ENCODE measurements at regions not wholly inside any gene's neighbourhood (a gene's known extent, or its start where the extent isn't known, plus 50 kb on each side); places are given as distances from the start of the nearest gene placed in this dataset.
A peak's percentile ranks its signal among the peaks of the same experiment; 100 is the strongest.
"Not testable (repeated sequence)": the region's sequence is repeated elsewhere in the genome, so short reads cannot be mapped to it uniquely, and the experiment has no call there.

GRCh38 chr7:35853194-35853593, 52.3 kb downstream of the SEPTIN7 start:
- H3K36me3 ChIP-seq (ENCODE audit: control insufficient read depth, insufficient read depth, low read length); H3K4me1 ChIP-seq (ENCODE audit: control insufficient read depth, insufficient read depth, low read length); DNase-seq; H3K9me3 ChIP-seq (replicated peaks; ENCODE audit: control insufficient read depth, low read depth, low read length); H3K27me3 ChIP-seq (ENCODE audit: control insufficient read depth, insufficient read depth, low read length); H3K4me3 ChIP-seq (ENCODE audit: low read length); H3K27ac ChIP-seq (ENCODE audit: low read length): not testable (repeated sequence)
- 91% methylated on average over 5 of the region's 7 CpGs for WGBS (ENCODE audit: insufficient coverage)

DNA sequence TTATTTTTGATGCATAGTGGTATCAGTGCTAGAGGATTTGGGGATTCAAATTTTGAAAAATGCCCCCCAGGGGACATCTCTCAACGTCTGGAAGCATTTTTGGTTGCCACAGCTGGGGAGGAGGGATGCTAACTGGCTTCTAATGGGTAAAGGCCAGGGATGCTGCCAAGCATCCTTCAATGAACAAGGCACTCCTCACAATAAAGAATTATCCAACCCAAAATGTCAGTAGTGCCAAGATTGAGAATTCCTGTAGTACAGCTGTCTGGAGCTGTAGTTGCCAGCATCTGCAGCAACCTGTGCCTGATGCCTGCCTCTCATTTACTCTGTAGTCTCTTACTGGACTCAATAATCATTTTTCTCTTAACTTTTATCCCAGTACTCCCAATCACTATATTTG, 53.5 kb downstream of the SEPTIN7 start:
- Histone ChIP-seq H3K27me3 (ENCODE audit: control insufficient read depth, insufficient read depth, low read length) (no peaks in the 10 kb centered on the region), H3K4me1 (ENCODE audit: control insufficient read depth, insufficient read depth, low read length) (peaks cover under 1% of the 10 kb centered on the region), H3K9me3 (replicated peaks; ENCODE audit: control insufficient read depth, low read depth, low read length) (no peaks in the 10 kb centered on the region), H3K27ac (ENCODE audit: low read length) (no peak overlapping the region), H3K4me3 (ENCODE audit: low read length) (no peak overlapping the region), H3K36me3 (ENCODE audit: control insufficient read depth, insufficient read depth, low read length) (peaks cover 2% of the 10 kb centered on the region)
- no CpG with 5 or more reads among the region's 1 CpG for WGBS (ENCODE audit: insufficient coverage)
- DNase-seq, result no peak

GRCh38 chr7:35856175-35856574, 55.3 kb downstream of the SEPTIN7 start:
- WGBS (ENCODE audit: insufficient coverage), result no CpG with 5 or more reads among the region's 4 CpGs
- DNase-seq, result no peak
- H3K9me3 ChIP-seq (replicated peaks; ENCODE audit: control insufficient read depth, low read depth, low read length), result no peaks in the 10 kb centered on the region

GRCh38 chr7:35860664-35861063, 59.8 kb downstream of the SEPTIN7 start:
- no CpG with 5 or more reads among the region's 1 CpG for WGBS (ENCODE audit: insufficient coverage)
- H3K27me3 ChIP-seq (ENCODE audit: control insufficient read depth, insufficient read depth, low read length), result no peaks in the 10 kb centered on the region
- peaks cover 2% of the 10 kb centered on the region for H3K36me3 ChIP-seq (ENCODE audit: control insufficient read depth, insufficient read depth, low read length)
- no peak for DNase-seq
- H3K4me3 ChIP-seq (ENCODE audit: low read length), result no peak overlapping the region
- no peaks in the 10 kb centered on the region for H3K9me3 ChIP-seq (replicated peaks; ENCODE audit: control insufficient read depth, low read depth, low read length)
- no peak overlapping the region for H3K27ac ChIP-seq (ENCODE audit: low read length)
- no peaks in the 10 kb centered on the region for H3K4me1 ChIP-seq (ENCODE audit: control insufficient read depth, insufficient read depth, low read length)

More at GRCh38 chr7:35856175-35856574, 55.3 kb downstream of the SEPTIN7 start:
- Histone ChIP-seq H3K27ac (ENCODE audit: low read length) (no peak overlapping the region), H3K36me3 (ENCODE audit: control insufficient read depth, insufficient read depth, low read length) (peaks cover 2% of the 10 kb centered on the region), H3K4me3 (ENCODE audit: low read length) (no peak overlapping the region), H3K27me3 (ENCODE audit: control insufficient read depth, insufficient read depth, low read length) (no peaks in the 10 kb centered on the region), H3K4me1 (ENCODE audit: control insufficient read depth, insufficient read depth, low read length) (no peaks in the 10 kb centered on the region)

DNA sequence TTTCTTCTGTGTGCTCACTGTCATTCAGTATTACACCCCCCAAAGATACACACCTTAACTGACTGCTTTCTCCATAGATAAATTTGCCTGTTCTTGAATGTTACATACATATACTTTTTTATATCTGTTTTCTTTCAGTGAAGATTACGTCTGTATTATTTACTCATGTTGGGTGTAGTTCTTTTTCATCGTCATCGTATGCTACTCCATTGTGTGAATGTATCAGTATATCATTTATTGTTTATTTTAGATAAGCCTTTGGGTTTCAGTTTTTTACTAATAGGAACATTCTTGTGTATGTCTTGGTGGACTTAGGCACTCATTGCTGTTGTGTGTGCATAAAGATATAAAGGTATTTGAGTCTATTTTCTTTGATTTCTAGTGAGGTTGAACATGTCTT, 64.4 kb downstream of the SEPTIN7 start:
- no CpG with 5 or more reads among the region's 3 CpGs for WGBS (ENCODE audit: insufficient coverage)

GRCh38 chr7:35866186-35866585, 65.3 kb downstream of the SEPTIN7 start:
- no CpG with 5 or more reads among the region's 1 CpG for WGBS (ENCODE audit: insufficient coverage)
- no peaks in the 10 kb centered on the region for H3K4me1 ChIP-seq (ENCODE audit: control insufficient read depth, insufficient read depth, low read length)
- no peak overlapping the region for H3K4me3 ChIP-seq (ENCODE audit: low read length)
- no peak for DNase-seq
- no peak overlapping the region for H3K27ac ChIP-seq (ENCODE audit: low read length)
- peaks cover 9% of the 10 kb centered on the region for H3K36me3 ChIP-seq (ENCODE audit: control insufficient read depth, insufficient read depth, low read length)
- H3K9me3 ChIP-seq (replicated peaks; ENCODE audit: control insufficient read depth, low read depth, low read length), result no peaks in the 10 kb centered on the region
- H3K27me3 ChIP-seq (ENCODE audit: control insufficient read depth, insufficient read depth, low read length), result no peaks in the 10 kb centered on the region

More for the DNA sequence above, 64.4 kb downstream of the SEPTIN7 start:
- H3K9me3 ChIP-seq (replicated peaks; ENCODE audit: control insufficient read depth, low read depth, low read length), result no peaks in the 10 kb centered on the region
- H3K4me1 ChIP-seq (ENCODE audit: control insufficient read depth, insufficient read depth, low read length), result no peaks in the 10 kb centered on the region
- H3K36me3 ChIP-seq (ENCODE audit: control insufficient read depth, insufficient read depth, low read length), result peaks cover 9% of the 10 kb centered on the region
- DNase-seq, result no peak
- no peaks in the 10 kb centered on the region for H3K27me3 ChIP-seq (ENCODE audit: control insufficient read depth, insufficient read depth, low read length)
- H3K4me3 ChIP-seq (ENCODE audit: low read length), result no peak overlapping the region
- no peak overlapping the region for H3K27ac ChIP-seq (ENCODE audit: low read length)

GRCh38 chr7:35869117-35869516, 68.3 kb downstream of the SEPTIN7 start:
- not testable (repeated sequence) for H3K9me3 ChIP-seq (replicated peaks; ENCODE audit: control insufficient read depth, low read depth, low read length); H3K36me3 ChIP-seq (ENCODE audit: control insufficient read depth, insufficient read depth, low read length); H3K27me3 ChIP-seq (ENCODE audit: control insufficient read depth, insufficient read depth, low read length); H3K4me1 ChIP-seq (ENCODE audit: control insufficient read depth, insufficient read depth, low read length); H3K4me3 ChIP-seq (ENCODE audit: low read length); DNase-seq; H3K27ac ChIP-seq (ENCODE audit: low read length)
- WGBS (ENCODE audit: insufficient coverage), result no CpG with 5 or more reads among the region's 1 CpG

GRCh38 chr7:35869810-35870209, 69.0 kb downstream of the SEPTIN7 start:
- H3K4me1 ChIP-seq (ENCODE audit: control insufficient read depth, insufficient read depth, low read length), result no peaks in the 10 kb centered on the region
- DNase-seq, result peak; percentile 30

DNA sequence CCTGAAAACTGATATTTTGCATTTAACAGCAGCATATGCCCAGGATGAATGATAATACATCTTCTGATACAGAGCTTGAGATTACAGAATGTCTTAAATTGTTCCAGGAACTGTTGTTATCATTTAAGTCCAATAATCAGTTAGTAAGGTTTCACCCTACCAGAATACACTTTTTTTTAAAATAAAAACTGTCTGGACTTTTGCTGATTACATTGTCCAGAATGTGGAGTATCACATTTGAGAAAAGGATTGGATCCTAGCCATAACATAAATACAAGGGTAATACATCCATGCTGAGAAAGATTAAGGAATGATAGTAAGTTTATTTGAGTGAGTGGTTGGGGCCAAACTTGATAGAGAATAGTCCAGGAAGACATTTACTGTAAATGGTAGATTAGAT, 71.0 kb downstream of the SEPTIN7 start:
- H3K27ac ChIP-seq (ENCODE audit: low read length), result no peak overlapping the region
- H3K9me3 ChIP-seq (replicated peaks; ENCODE audit: control insufficient read depth, low read depth, low read length), result no peaks in the 10 kb centered on the region
- no peaks in the 10 kb centered on the region for H3K27me3 ChIP-seq (ENCODE audit: control insufficient read depth, insufficient read depth, low read length)
- no peak overlapping the region for H3K4me3 ChIP-seq (ENCODE audit: low read length)
- no peak for DNase-seq
- no peaks in the 10 kb centered on the region for H3K4me1 ChIP-seq (ENCODE audit: control insufficient read depth, insufficient read depth, low read length)
- peaks cover 3% of the 10 kb centered on the region for H3K36me3 ChIP-seq (ENCODE audit: control insufficient read depth, insufficient read depth, low read length)

More at GRCh38 chr7:35869810-35870209, 69.0 kb downstream of the SEPTIN7 start:
- 83% methylated on average over 1 of the region's 5 CpGs for WGBS (ENCODE audit: insufficient coverage)
- Histone ChIP-seq H3K9me3 (replicated peaks; ENCODE audit: control insufficient read depth, low read depth, low read length) (no peaks in the 10 kb centered on the region), H3K27me3 (ENCODE audit: control insufficient read depth, insufficient read depth, low read length) (no peaks in the 10 kb centered on the region), H3K36me3 (ENCODE audit: control insufficient read depth, insufficient read depth, low read length) (peaks cover 9% of the 10 kb centered on the region), H3K27ac (ENCODE audit: low read length) (no peak overlapping the region), H3K4me3 (ENCODE audit: low read length) (no peak overlapping the region)

DNA sequence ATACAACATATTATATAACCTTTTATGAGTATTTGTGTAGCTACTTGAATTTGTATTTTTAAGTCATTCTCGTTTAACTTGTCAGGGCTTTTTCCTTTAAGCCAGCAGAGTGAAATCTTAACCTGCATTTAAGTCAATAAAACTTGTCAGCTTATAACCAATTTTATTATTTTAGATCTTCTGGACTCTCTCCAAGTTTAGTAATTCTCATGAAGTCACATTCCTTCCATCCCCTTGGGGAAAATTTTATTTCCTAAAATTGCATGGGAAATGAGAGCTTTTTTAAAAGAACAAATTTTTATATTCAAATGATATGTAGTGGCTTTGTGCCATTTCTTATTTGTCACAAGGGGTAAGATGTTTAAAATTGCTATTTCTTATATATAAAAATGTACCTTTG, 74.0 kb downstream of the SEPTIN7 start:
- Histone ChIP-seq H3K4me1 (ENCODE audit: control insufficient read depth, insufficient read depth, low read length) (no peaks in the 10 kb centered on the region), H3K36me3 (ENCODE audit: control insufficient read depth, insufficient read depth, low read length) (peaks cover 2% of the 10 kb centered on the region), H3K9me3 (replicated peaks; ENCODE audit: control insufficient read depth, low read depth, low read length) (no peaks in the 10 kb centered on the region), H3K4me3 (ENCODE audit: low read length) (no peak overlapping the region), H3K27me3 (ENCODE audit: control insufficient read depth, insufficient read depth, low read length) (no peaks in the 10 kb centered on the region), H3K27ac (ENCODE audit: low read length) (no peak overlapping the region)
- no CpG with 5 or more reads among the region's 1 CpG for WGBS (ENCODE audit: insufficient coverage)
- DNase-seq, result no peak

DNA sequence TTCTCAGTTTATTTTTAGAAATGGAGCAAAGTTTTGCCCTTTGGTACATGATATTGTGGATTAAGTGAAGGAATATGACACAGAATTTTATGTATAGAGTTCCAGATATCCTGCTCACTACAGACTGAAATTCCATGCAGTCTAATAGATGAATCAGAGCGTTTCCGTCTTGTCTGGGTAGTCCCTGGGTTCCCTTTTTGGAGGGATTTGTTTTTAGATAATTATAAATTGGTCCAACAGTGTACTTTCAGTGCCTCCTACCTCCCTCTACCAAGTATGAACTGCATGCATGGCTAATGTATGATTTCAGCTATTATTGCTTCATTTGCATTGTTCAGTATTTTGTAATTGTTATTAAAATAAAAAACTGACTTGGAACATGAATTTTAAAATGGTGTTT, 74.4 kb downstream of the SEPTIN7 start:
- H3K36me3 ChIP-seq (ENCODE audit: control insufficient read depth, insufficient read depth, low read length), result peaks cover 2% of the 10 kb centered on the region
- peak; percentile 5 for DNase-seq
- H3K4me1 ChIP-seq (ENCODE audit: control insufficient read depth, insufficient read depth, low read length), result no peaks in the 10 kb centered on the region
- no peak overlapping the region for H3K4me3 ChIP-seq (ENCODE audit: low read length)
- H3K27me3 ChIP-seq (ENCODE audit: control insufficient read depth, insufficient read depth, low read length), result no peaks in the 10 kb centered on the region
- no CpG with 5 or more reads among the region's 2 CpGs for WGBS (ENCODE audit: insufficient coverage)
- no peaks in the 10 kb centered on the region for H3K9me3 ChIP-seq (replicated peaks; ENCODE audit: control insufficient read depth, low read depth, low read length)
- no peak overlapping the region for H3K27ac ChIP-seq (ENCODE audit: low read length)
